ENCODE measurements at regions not wholly inside any gene's neighbourhood (a gene's known extent, or its start where the extent isn't known, plus 50 kb on each side); places are given as distances from the start of the nearest gene placed in this dataset.

DNA sequence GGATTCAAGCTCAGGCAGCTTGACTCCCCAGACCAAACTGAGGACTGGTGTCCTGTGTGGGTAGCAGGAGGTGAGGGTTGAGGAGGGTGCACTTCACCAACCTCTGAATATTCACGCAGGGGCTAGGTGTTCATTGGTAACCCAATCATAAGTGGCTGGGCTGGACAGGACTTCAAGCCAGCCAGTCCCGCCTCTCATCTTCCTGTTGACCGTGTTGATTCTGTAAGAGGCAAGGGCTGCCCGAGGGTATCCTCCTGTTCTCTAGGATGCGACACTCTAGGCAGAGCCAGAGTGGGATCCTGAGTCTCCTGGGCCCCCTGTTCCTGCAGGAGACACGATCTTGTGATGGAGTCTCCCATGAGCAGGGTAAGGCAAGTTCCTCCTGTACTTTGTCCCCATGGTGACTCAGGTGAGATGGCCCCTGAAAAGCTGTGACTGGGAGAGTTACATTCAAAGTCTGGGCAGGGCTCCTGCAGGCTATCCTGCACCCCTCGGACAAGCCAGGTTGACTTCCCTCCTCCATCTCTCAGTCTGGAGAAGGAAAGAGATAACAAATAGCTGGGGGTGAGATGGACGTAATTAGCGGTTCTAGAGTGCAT lies 58.1 kb upstream of the POMGNT2 start:
- intact Hi-C loops (cut with DNase I; ENCODE audit: low total_unique reads): loop anchor here (2.0 kb wide), 1 partner anchor 215 kb away; no protein-coding TSS in a partner anchor
- H3K27ac ChIP-seq: no peak overlapping the region
- in situ Hi-C loops (cut with MboI; ENCODE audit: low sequenced_read_pairs in 4 of 4): loop anchor here (10.0 to 25.0 kb wide), 2 partner anchors 202 to 341 kb away; no protein-coding TSS in a partner anchor

DNA sequence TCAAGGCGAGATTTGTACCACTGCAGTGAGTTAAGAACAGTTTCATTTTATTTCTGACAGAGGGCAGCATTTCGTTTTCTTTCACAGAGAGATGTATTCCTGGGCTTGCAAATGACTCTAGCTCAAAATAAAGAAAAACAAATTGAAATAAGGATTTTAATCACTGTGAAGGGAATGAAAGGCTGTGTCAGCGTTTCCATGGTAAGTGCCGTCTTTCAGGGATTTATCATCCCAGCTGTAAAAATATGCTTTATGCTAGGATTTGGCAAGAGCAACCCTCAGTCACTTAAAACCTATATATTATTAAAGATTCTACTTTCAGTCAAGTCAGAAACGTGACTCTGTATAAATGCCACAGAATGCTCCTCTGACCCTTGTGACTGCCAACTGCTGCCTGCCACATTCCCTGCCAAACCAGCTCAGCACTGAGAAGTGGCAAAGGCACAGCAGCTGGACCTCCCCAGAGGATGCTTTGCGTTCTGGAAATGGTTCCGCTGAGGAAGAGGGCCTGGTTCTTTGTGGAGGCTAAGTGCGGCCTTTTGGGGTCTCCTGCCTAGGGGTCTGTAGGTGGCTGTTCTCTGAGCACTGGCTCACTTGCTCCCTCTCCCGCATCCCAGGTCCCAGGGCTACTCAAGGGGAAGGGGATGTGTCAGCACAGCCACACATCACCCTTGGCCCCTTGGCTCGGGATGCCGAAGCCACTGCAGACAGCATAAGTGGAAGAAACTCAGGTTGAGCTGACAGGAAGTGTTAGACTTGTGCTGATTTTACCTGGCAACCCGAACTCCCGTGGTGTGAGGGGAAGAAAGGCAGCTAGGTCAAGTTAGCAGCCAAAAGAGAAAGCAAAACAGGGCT lies 56.6 kb upstream of the POMGNT2 start:
- Histone ChIP-seq H3K27me3 (no peaks in the 10 kb centered on the region), H3K4me1 (peaks cover 0 to 7% of the 10 kb centered on the region in 2 donors), H3K4me3 (no peak overlapping the region), H3K9me3 (no peaks in the 10 kb centered on the region), H3K36me3 (no peaks in the 10 kb centered on the region), H3K27ac (peak overlapping the region in 3 of 4 donors; percentile 6 to 43 (median 36))
- in situ Hi-C loops (cut with MboI; ENCODE audit: low sequenced_read_pairs in 4 of 4) (loop anchor here (10.0 to 25.0 kb wide), 2 partner anchors 200 to 342 kb away; no protein-coding TSS in a partner anchor), intact Hi-C loops (cut with DNase I; ENCODE audit: low total_unique reads) (loop anchor here (1.0 to 2.0 kb wide), 2 partner anchors 216 to 341 kb away; no protein-coding TSS in a partner anchor)
- ATAC-seq (no peak), DNase-seq (no peak)
- TF ChIP-seq POLR2A (IDR thresholded peaks at IDR 0.05): no peak
- TF ChIP-seq, protein P1, sequence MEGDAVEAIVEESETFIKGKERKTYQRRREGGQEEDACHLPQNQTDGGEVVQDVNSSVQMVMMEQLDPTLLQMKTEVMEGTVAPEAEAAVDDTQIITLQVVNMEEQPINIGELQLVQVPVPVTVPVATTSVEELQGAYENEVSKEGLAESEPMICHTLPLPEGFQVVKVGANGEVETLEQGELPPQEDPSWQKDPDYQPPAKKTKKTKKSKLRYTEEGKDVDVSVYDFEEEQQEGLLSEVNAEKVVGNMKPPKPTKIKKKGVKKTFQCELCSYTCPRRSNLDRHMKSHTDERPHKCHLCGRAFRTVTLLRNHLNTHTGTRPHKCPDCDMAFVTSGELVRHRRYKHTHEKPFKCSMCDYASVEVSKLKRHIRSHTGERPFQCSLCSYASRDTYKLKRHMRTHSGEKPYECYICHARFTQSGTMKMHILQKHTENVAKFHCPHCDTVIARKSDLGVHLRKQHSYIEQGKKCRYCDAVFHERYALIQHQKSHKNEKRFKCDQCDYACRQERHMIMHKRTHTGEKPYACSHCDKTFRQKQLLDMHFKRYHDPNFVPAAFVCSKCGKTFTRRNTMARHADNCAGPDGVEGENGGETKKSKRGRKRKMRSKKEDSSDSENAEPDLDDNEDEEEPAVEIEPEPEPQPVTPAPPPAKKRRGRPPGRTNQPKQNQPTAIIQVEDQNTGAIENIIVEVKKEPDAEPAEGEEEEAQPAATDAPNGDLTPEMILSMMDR (IDR thresholded peaks at IDR 0.05 in 4 of 5, conservative IDR thresholded peaks at IDR 0.05 in 1 of 5): peak in 3 of 5 experiments; percentile 20 to 43 (median 35)

More for the DNA sequence above, 58.1 kb upstream of the POMGNT2 start:
- H3K4me1 ChIP-seq: peaks cover 0 to 7% of the 10 kb centered on the region in 2 donors
- H3K9me3 ChIP-seq: no peaks in the 10 kb centered on the region
- no peaks in the 10 kb centered on the region for H3K36me3 ChIP-seq
- no peak for DNase-seq
- H3K27me3 ChIP-seq: no peaks in the 10 kb centered on the region
- ATAC-seq: no peak
- no peak for TF ChIP-seq POLR2A (IDR thresholded peaks at IDR 0.05)
- TF ChIP-seq, protein P1 (IDR thresholded peaks at IDR 0.05 in 4 of 5, conservative IDR thresholded peaks at IDR 0.05 in 1 of 5): no peak
- no peak overlapping the region for H3K4me3 ChIP-seq

DNA sequence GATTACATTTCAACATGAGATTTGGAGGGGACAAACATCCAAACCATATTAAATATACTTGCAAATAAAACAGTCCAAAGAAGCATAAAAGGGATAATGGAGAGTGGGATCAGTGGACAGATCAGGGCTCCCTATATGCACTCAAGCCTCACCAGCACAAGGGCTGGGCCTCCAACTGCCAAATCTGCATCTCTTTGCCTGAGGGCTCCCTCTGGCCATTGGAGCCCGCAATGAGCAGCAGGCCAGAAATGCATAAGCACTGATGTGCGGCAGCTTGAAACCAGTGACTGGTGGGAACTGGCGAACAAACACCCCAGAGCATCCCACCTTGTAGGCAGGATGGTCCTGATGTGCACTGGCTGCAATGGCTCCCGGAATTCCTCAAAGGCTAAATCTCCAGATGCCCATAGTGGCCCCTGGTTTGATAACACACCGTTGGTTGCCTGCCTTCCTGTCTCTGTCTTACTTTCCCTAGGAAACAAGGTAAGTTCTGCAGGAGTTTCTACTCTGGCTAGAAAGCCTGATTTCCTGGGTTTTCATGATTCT lies 55.9 kb upstream of the POMGNT2 start:
- peaks cover 0 to 7% of the 10 kb centered on the region in 2 donors for H3K4me1 ChIP-seq
- in situ Hi-C loops (cut with MboI; ENCODE audit: low sequenced_read_pairs in 4 of 4) (loop anchor here (10.0 to 25.0 kb wide), 2 partner anchors 199 to 343 kb away; no protein-coding TSS in a partner anchor), intact Hi-C loops (cut with DNase I; ENCODE audit: low total_unique reads) (loop anchor here (1.0 to 2.0 kb wide), 2 partner anchors 217 to 342 kb away; no protein-coding TSS in a partner anchor)
- H3K36me3 ChIP-seq: no peaks in the 10 kb centered on the region
- no peaks in the 10 kb centered on the region for H3K9me3 ChIP-seq
- ATAC-seq (no peak), DNase-seq (no peak)
- no peak overlapping the region for H3K4me3 ChIP-seq
- H3K27me3 ChIP-seq: no peaks in the 10 kb centered on the region
- TF ChIP-seq POLR2A (IDR thresholded peaks at IDR 0.05): no peak
- TF ChIP-seq, protein P1 (IDR thresholded peaks at IDR 0.05 in 4 of 5, conservative IDR thresholded peaks at IDR 0.05 in 1 of 5): no peak
- H3K27ac ChIP-seq: peak overlapping the region in 1 of 4 donors; percentile 36

DNA sequence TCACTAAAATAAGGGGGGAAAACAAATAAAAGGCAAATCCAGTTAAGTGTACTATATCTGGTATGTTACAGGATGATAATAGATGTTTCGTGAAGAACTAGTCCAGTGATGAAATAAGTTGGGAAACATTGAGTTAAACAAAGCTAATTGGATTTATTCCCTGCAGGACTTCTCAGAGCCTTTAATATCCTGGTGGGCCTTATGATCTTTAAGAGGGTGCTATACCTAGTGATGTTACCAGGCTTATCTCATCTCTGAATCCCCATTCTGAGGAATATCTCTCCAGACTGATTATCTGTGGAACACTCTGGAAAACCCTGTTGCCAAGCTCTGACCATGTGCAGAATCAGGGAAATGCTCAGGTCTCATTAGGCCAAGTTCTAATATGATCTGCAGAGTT lies 54.8 kb upstream of the POMGNT2 start:
- Histone ChIP-seq H3K9me3 (no peaks in the 10 kb centered on the region), H3K27me3 (no peaks in the 10 kb centered on the region), H3K4me3 (no peak overlapping the region), H3K27ac (no peak overlapping the region), H3K36me3 (no peaks in the 10 kb centered on the region), H3K4me1 (peaks cover 0 to 7% of the 10 kb centered on the region in 2 donors)
- ATAC-seq (no peak), DNase-seq (no peak)
- in situ Hi-C loops (cut with MboI; ENCODE audit: low sequenced_read_pairs in 4 of 4): loop anchor here (10.0 to 25.0 kb wide), 2 partner anchors 198 to 344 kb away; no protein-coding TSS in a partner anchor
- intact Hi-C loops (cut with DNase I; ENCODE audit: low total_unique reads): no loop called here
- TF ChIP-seq, protein P1 (IDR thresholded peaks at IDR 0.05 in 4 of 5, conservative IDR thresholded peaks at IDR 0.05 in 1 of 5): no peak
- no peak for TF ChIP-seq POLR2A (IDR thresholded peaks at IDR 0.05)

Data from gastrocnemius medialis (tissue), 4 donors.